MG63 (cell line): ENCODE measurements at regions not wholly inside any gene's neighbourhood (a gene's known extent, or its start where the extent isn't known, plus 50 kb on each side); places are given as distances from the start of the nearest gene placed in this dataset.

Source experiments
- DNase-seq: peaks from one replicate; pipeline ENCODE4 v3.0.0-alpha.2; 2020
- H3K27me3 ChIP-seq: fragments of 250-450 bp; sonication (Bioruptor Pico); 2 replicates; pipeline ENCODE4 v1.5.1; 2020; ENCODE audit warnings: mild to moderate bottlenecking, moderate library complexity
- H3K36me3 ChIP-seq: fragments of 250-450 bp; sonication (Bioruptor Pico); 2 replicates; pipeline ENCODE4 v1.5.1; 2020; ENCODE audit warnings: mild to moderate bottlenecking, moderate library complexity
- H3K4me3 ChIP-seq: fragments of 250-450 bp; sonication (Bioruptor Pico); 2 replicates; pipeline ENCODE4 v1.5.1; 2020; ENCODE audit warnings: mild to moderate bottlenecking, moderate library complexity
- H3K9me3 ChIP-seq: fragments of 250-450 bp; sonication (Bioruptor Pico); 2 replicates; pipeline ENCODE4 v1.5.1; 2020; ENCODE audit warnings: mild to moderate bottlenecking, moderate library complexity

- no peaks in the 10 kb centered on the region for H3K27me3 ChIP-seq
- H3K36me3 ChIP-seq = no peaks in the 10 kb centered on the region
- no peaks in the 10 kb centered on the region for H3K9me3 ChIP-seq
- H3K4me3 ChIP-seq = no peak overlapping the region
- DNase-seq = no peak
Measured at GRCh38 chr7:112905950-112906349, 115.8 kb upstream of the TMEM168 start.

DNA sequence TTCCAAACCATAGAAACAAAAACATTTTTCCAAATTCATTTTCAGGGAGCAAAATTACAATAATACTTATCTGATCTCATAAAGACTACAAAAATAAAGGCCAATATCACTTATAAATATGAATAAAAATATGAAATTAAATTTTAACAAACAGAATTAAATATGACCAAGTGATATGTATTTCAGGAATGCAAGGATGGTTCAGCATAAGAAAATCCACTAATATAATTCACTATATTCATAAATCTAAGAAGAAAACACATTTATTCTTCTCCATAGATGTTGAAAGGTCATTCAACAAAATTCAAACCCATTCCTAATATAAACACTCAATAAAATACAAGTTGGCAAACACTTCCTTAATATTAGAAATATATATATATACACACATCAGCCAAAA, 115.2 kb upstream of the TMEM168 start:
- DNase-seq = no peak
- Histone ChIP-seq H3K4me3 (no peak overlapping the region), H3K36me3 (no peaks in the 10 kb centered on the region), H3K27me3 (no peaks in the 10 kb centered on the region), H3K9me3 (no peaks in the 10 kb centered on the region)

DNA sequence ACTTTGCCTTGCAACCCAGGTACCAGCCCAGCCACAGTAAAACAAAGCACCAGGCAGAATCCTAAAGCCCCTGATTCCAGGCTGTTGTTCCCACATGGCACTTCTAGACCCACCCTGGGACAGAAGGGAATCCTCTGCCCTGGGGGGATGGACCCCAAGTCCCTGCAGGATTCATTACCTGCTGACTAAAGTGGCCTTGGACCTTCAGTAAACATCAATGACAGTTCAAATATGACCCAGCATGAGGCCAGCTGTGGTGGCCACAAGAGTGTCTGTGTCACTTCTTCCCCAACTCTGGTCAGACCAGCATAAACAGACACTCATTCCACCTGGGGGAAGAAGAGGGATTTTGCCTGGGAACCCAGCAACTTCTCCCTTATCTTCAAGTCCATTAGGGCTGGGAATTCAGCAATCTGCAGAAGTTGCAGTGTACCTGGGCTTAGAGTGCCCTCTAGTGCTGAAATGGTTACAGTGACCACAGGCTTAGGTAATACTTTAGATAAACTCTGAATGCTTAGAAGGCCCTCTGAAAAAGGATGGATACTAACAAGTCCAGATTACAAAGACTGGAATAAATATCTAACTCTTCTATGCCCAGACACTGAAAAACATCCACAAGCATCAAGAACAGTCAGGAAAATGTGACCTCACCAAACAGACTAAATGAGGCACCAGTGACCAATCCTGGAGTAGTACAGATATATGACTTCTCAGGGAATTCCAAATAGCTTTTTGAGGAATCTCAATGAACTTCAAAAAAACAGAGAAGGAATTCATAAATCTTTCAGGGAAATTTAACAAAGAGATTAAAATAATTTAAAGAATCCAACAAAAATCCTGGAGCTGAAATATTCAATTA, 108.5 kb upstream of the TMEM168 start:
- H3K9me3 ChIP-seq = no peaks in the 10 kb centered on the region
- H3K4me3 ChIP-seq = no peak overlapping the region
- no peaks in the 10 kb centered on the region for H3K27me3 ChIP-seq
- no peaks in the 10 kb centered on the region for H3K36me3 ChIP-seq
- DNase-seq = no peak

- H3K27me3 ChIP-seq = no peaks in the 10 kb centered on the region
- no peaks in the 10 kb centered on the region for H3K9me3 ChIP-seq
- no peak for DNase-seq
- no peaks in the 10 kb centered on the region for H3K36me3 ChIP-seq
- no peak overlapping the region for H3K4me3 ChIP-seq
Measured at GRCh38 chr7:112897839-112898431, 107.7 kb upstream of the TMEM168 start.

DNA sequence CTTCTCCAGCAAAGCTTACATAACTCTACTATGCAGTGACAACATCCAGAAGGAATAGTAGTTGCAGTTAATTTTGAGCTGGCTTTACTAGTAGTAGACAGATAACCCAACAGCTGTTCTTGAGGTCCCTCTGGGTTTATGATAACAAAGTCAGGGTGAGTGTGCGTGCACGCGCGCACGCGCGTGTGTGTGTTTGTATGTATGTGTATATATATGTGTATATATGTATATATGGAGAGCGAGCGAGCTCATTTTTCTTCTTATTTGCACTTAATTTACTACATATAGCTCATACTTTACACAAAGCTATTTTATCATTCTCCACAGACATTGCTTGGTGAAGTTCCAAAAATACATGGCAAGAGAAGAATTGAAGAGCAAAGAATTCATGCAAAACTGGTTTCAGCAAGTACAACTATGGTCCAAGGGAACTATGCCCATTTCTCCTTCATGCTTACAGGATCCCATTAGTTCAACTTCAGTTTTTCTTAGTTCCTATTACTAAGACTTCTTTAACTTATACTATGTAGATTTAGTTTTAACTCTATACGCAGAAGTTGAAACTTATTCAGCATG, 105.9 kb upstream of the TMEM168 start:
- H3K9me3 ChIP-seq = no peaks in the 10 kb centered on the region
- no peak overlapping the region for H3K4me3 ChIP-seq
- H3K36me3 ChIP-seq = no peaks in the 10 kb centered on the region
- DNase-seq = no peak
- H3K27me3 ChIP-seq = no peaks in the 10 kb centered on the region

- no peaks in the 10 kb centered on the region for H3K27me3 ChIP-seq
- no peaks in the 10 kb centered on the region for H3K36me3 ChIP-seq
- H3K4me3 ChIP-seq = no peak overlapping the region
- peak; percentile 14 for DNase-seq
- H3K9me3 ChIP-seq = no peaks in the 10 kb centered on the region
Measured at GRCh38 chr7:112892263-112892662, 102.1 kb upstream of the TMEM168 start.

- Histone ChIP-seq H3K27me3 (no peaks in the 10 kb centered on the region), H3K4me3 (no peak overlapping the region), H3K9me3 (no peaks in the 10 kb centered on the region), H3K36me3 (no peaks in the 10 kb centered on the region)
- no peak for DNase-seq
Measured at GRCh38 chr7:112891698-112892097, 101.5 kb upstream of the TMEM168 start.

GRCh38 chr7:112889834-112890438, 99.7 kb upstream of the TMEM168 start:
- no peaks in the 10 kb centered on the region for H3K36me3 ChIP-seq
- H3K27me3 ChIP-seq = no peaks in the 10 kb centered on the region
- H3K4me3 ChIP-seq = no peak overlapping the region
- no peaks in the 10 kb centered on the region for H3K9me3 ChIP-seq
- DNase-seq = no peak

DNA sequence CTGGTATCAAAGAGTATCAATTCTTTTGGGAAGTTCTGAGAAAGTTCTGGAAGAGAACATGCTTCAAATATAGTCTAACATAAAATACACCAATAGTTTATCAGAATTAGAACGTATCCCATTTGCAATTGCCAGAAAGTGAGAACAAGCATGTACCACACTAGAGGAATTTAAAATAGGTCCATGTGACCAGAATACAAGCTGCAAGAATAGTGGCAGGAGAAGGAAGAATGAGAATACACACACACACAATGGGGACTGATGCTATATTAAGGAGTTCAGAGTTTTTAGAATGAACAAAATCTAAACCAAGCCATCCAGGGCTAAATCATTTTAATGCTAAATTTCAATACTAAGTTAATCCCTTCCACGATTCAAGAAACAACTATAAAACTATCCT, 99.1 kb upstream of the TMEM168 start:
- Histone ChIP-seq H3K27me3 (no peaks in the 10 kb centered on the region), H3K9me3 (no peaks in the 10 kb centered on the region), H3K36me3 (no peaks in the 10 kb centered on the region), H3K4me3 (no peak overlapping the region)
- DNase-seq = no peak

- H3K36me3 ChIP-seq = no peaks in the 10 kb centered on the region
- DNase-seq = no peak
- no peak overlapping the region for H3K4me3 ChIP-seq
- H3K27me3 ChIP-seq = no peaks in the 10 kb centered on the region
- H3K9me3 ChIP-seq = no peaks in the 10 kb centered on the region
Measured at GRCh38 chr7:112888781-112889180, 98.6 kb upstream of the TMEM168 start.

DNA sequence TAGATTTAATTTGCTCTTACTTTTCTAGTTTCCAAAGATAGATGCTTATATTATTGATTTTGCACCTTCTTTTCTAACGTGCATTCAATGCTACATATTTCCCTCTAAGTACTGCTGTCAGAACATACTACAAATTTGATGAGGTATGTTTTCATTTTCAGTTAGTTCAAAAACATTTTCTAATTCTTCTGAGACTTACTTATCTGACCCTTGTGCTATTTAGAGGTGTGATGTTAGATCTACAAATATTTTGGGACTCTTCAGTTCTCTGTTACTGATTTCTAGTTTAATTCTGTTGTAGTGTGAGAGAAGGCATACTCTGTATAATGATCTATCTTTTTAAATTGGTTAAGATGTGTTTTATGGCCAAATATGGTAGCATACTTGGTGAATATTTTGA, 97.8 kb upstream of the TMEM168 start:
- no peaks in the 10 kb centered on the region for H3K9me3 ChIP-seq
- no peak for DNase-seq
- H3K4me3 ChIP-seq = no peak overlapping the region
- H3K36me3 ChIP-seq = no peaks in the 10 kb centered on the region
- H3K27me3 ChIP-seq = no peaks in the 10 kb centered on the region

DNA sequence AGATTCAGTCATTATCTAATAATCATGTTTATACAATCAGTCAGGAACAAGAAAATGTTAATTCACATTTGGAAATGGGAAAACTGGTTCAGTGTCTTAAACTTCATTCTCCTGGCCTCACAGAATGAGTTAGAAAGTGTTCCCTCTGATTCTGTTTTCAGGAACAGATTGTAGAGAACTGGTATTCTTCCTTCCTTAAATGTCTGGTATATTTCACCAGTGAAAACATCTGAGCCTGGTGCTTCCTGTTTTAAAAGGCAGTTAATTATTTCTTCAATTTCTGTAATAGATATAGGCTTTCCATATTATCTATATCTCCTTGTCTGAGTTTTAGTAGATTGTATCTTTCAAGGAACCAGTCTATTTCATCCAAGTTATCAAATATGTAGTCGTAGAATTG, 97.1 kb upstream of the TMEM168 start:
- no peak for DNase-seq
- Histone ChIP-seq H3K27me3 (no peaks in the 10 kb centered on the region), H3K36me3 (no peaks in the 10 kb centered on the region), H3K4me3 (no peak overlapping the region), H3K9me3 (no peaks in the 10 kb centered on the region)

- H3K4me3 ChIP-seq = no peak overlapping the region
- no peaks in the 10 kb centered on the region for H3K36me3 ChIP-seq
- no peak for DNase-seq
- no peaks in the 10 kb centered on the region for H3K27me3 ChIP-seq
- no peaks in the 10 kb centered on the region for H3K9me3 ChIP-seq
Measured at GRCh38 chr7:112886208-112886607, 96.0 kb upstream of the TMEM168 start.

DNA sequence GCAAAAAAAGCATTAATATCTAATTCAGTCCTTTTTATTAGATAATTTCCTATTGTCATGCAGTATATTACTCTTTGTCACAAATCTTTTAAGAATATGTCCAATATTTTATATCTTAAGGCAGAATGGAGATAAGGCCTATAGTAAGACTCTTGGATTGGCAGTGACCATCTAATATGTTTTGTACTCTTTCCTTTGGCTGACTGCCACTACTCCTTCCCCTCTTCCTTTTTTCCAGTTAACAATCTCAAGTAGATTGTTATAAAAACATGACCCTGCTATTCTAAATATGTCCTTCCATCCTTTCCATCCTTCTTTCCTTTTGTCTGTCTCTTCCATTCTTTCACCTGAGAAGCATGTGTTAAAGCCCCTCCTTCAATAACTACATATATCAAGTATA, 92.8 kb upstream of the TMEM168 start:
- Histone ChIP-seq H3K4me3 (no peak overlapping the region), H3K27me3 (no peaks in the 10 kb centered on the region)
- DNase-seq = no peak

GRCh38 chr7:112882511-112882910, 92.3 kb upstream of the TMEM168 start:
- H3K27me3 ChIP-seq = no peaks in the 10 kb centered on the region
- no peaks in the 10 kb centered on the region for H3K36me3 ChIP-seq
- no peak overlapping the region for H3K4me3 ChIP-seq
- no peaks in the 10 kb centered on the region for H3K9me3 ChIP-seq
- DNase-seq = no peak

More for the DNA sequence above, 92.8 kb upstream of the TMEM168 start:
- no peaks in the 10 kb centered on the region for H3K9me3 ChIP-seq
- no peaks in the 10 kb centered on the region for H3K36me3 ChIP-seq

DNA sequence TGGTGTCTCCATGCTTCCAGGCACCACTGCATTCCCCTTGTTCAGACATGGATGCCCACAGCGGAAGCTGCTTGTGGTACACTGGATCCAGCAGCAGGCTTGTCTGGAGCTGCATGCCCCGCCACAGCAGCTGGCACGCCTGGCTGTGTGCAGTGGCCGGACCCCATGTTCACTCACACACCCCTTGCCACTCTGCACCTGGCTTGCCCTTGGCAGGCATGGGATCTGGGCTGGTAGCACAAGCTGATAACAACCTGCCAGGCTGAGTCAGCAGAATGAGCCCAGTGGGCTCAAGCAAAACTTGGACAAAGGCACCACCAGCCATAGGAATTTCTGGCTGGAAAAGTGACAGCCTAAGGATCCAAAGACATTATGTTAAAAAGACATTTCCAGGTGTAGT, 91.8 kb upstream of the TMEM168 start:
- no peaks in the 10 kb centered on the region for H3K9me3 ChIP-seq
- no peak overlapping the region for H3K4me3 ChIP-seq
- DNase-seq = no peak
- no peaks in the 10 kb centered on the region for H3K27me3 ChIP-seq
- no peaks in the 10 kb centered on the region for H3K36me3 ChIP-seq

GRCh38 chr7:112880818-112881418, 90.7 kb upstream of the TMEM168 start:
- no peaks in the 10 kb centered on the region for H3K36me3 ChIP-seq
- no peaks in the 10 kb centered on the region for H3K27me3 ChIP-seq
- DNase-seq = no peak
- H3K4me3 ChIP-seq = no peak overlapping the region
- H3K9me3 ChIP-seq = no peaks in the 10 kb centered on the region
